ENCODE measurements at regions not wholly inside any gene's neighbourhood (a gene's known extent, or its start where the extent isn't known, plus 50 kb on each side); places are given as distances from the start of the nearest gene placed in this dataset.
"Not testable (repeated sequence)": the region's sequence is repeated elsewhere in the genome, so short reads cannot be mapped to it uniquely, and the experiment has no call there.

DNA sequence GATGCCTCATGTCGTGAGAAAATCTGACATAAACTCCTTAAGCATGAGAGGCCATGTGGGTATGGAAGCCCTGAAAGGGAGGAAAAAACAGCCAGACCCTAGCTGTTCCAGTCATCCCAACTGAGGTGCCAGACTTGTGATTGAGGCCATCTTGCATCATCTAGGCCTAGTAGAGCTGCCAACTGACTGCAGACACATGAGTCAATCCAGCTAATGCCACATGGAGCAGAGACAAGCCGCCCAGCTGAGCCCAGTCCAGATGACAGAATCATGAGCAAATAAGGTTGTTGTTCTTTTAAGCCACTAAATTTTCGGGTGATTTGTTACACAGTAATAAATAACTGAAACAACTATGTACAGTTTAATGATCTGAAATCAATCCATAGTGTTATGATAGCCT is 680.9 kb downstream of the MAFB start:
- ChIA-PET CTCF (interaction anchor here (1.0 kb wide), 1 partner anchor 257 kb away, joined by 3 read pairs; no protein-coding TSS in a partner anchor), POLR2A (no interaction called here)
- no peak overlapping the region for H3K27ac ChIP-seq (ENCODE audit: extremely low read depth, low read depth, low read length)
- no peaks in the 10 kb centered on the region for H3K36me3 ChIP-seq (ENCODE audit: control insufficient read depth in 2 of 2, insufficient read depth in 1 of 2, low read length in 2 of 2)
- H3K4me1 ChIP-seq (ENCODE audit: control insufficient read depth, insufficient read depth, low read length) = no peaks in the 10 kb centered on the region
- H3K9me3 ChIP-seq (ENCODE audit: control insufficient read depth, insufficient read depth, low read depth, low read length) = no peaks in the 10 kb centered on the region
- H3K4me3 ChIP-seq (ENCODE audit: low read depth, low read length) = no peak overlapping the region
- TF ChIP-seq, protein P1, sequence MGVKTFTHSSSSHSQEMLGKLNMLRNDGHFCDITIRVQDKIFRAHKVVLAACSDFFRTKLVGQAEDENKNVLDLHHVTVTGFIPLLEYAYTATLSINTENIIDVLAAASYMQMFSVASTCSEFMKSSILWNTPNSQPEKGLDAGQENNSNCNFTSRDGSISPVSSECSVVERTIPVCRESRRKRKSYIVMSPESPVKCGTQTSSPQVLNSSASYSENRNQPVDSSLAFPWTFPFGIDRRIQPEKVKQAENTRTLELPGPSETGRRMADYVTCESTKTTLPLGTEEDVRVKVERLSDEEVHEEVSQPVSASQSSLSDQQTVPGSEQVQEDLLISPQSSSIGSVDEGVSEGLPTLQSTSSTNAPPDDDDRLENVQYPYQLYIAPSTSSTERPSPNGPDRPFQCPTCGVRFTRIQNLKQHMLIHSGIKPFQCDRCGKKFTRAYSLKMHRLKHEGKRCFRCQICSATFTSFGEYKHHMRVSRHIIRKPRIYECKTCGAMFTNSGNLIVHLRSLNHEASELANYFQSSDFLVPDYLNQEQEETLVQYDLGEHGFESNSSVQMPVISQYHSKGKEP (tag by site-specific recombination; IDR thresholded peaks at IDR 0.05) = no peak
- peak; percentile 47 for TF ChIP-seq SETDB1 (IDR thresholded peaks at IDR 0.05; ENCODE audit: insufficient read length, low read length)

DNA sequence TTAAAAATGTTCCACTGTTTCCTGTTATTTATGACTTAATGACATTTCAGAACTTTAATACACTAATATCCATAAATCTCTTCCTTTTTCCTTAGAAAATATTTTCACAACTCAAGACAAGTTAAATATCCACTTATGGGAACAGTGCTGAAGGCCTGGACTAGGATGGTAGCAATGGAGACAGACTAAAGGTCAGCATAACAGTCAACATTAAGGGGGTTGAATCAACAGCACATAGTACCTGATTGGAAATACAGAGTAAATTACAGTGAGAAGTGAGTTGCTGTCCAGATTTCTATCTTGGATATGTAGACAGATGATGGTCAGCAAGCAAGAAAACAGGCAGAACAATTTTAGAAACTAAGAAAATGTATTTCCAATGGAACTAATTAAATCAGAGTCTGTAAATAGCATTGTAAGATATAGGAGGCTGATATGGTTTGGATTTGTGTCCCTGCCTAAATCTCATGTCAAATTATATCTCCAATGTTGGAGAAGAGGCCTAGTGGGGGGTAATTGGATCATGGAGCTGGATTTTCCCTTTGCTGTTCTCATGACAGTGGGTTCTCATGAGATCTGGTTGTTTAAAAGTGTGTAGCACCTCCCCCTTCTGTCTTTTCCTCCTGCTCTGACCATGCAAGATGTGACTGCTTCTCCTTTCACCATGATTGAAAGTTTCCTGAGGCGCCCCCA is 682.7 kb downstream of the MAFB start:
- Histone ChIP-seq H3K36me3 (ENCODE audit: control insufficient read depth in 2 of 2, insufficient read depth in 1 of 2, low read length in 2 of 2) (no peaks in the 10 kb centered on the region), H3K9me3 (ENCODE audit: control insufficient read depth, insufficient read depth, low read depth, low read length) (no peaks in the 10 kb centered on the region), H3K27ac (ENCODE audit: extremely low read depth, low read depth, low read length) (no peak overlapping the region), H3K4me1 (ENCODE audit: control insufficient read depth, insufficient read depth, low read length) (no peaks in the 10 kb centered on the region), H3K4me3 (ENCODE audit: low read depth, low read length) (no peak overlapping the region)
- TF ChIP-seq ZNF341 (tag by site-specific recombination; IDR thresholded peaks at IDR 0.05; ENCODE audit: low read depth) (0 out of 2 replicates have a peak, but pooled peaks have one; percentile 26), ZNF677 (tag by site-specific recombination; IDR thresholded peaks at IDR 0.05) (no peak)
- TF ChIP-seq, protein P2, sequence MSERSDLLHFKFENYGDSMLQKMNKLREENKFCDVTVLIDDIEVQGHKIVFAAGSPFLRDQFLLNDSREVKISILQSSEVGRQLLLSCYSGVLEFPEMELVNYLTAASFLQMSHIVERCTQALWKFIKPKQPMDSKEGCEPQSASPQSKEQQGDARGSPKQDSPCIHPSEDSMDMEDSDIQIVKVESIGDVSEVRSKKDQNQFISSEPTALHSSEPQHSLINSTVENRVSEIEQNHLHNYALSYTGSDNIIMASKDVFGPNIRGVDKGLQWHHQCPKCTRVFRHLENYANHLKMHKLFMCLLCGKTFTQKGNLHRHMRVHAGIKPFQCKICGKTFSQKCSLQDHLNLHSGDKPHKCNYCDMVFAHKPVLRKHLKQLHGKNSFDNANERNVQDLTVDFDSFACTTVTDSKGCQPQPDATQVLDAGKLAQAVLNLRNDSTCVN (tag by site-specific recombination; optimal IDR thresholded peaks at IDR 0.05) = no peak
- ChIA-PET CTCF (no interaction called here), POLR2A (no interaction called here)

DNA sequence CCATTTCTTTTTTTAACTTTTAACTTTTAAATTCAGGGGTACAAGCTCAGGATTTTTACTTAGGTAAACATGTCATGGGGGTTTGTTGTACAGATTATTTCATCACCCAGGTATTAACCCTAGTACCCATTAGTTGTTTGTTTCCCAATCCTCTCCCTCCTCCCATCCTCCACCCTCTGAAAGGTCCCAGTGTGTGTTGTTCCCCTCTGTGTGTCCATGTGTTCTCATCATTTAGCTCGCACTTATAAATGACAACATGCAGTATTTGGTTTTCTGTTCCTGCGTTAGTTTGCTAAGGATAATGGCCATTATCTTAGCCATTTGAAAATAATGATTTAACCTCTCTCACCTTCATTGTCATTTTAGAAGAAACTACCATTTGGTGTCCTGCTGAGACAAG is 684.9 kb downstream of the MAFB start:
- H3K4me3 ChIP-seq (ENCODE audit: low read depth, low read length); H3K9me3 ChIP-seq (ENCODE audit: control insufficient read depth, insufficient read depth, low read depth, low read length); H3K27ac ChIP-seq (ENCODE audit: extremely low read depth, low read depth, low read length); H3K36me3 ChIP-seq (ENCODE audit: control insufficient read depth in 2 of 2, insufficient read depth in 1 of 2, low read length in 2 of 2); H3K4me1 ChIP-seq (ENCODE audit: control insufficient read depth, insufficient read depth, low read length); CTCF ChIA-PET; POLR2A ChIA-PET: not testable (repeated sequence)

DNA sequence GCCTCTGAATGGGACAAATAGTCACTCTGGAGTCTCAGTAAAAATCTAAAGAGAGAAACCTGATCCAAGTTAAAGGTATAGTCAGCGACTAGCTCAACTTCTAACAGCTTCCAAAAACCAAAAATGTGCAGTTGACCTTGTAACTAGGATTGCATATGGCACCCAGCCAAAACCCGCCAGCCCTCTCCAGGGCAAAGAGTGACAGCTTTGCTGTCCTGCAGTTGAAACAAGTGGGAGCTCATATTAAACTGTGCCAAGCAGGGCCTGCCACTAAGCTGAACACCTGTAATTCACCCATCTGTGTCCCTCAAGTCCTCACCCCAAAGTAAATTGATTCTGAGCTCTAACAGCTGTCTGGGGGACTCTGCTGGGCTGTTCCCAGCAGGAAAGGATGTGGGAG is 695.3 kb downstream of the MAFB start:
- no peak overlapping the region for H3K27ac ChIP-seq (ENCODE audit: extremely low read depth, low read depth, low read length)
- H3K4me1 ChIP-seq (ENCODE audit: control insufficient read depth, insufficient read depth, low read length) = no peaks in the 10 kb centered on the region
- POLR2A ChIA-PET = no interaction called here
- H3K36me3 ChIP-seq (ENCODE audit: control insufficient read depth in 2 of 2, insufficient read depth in 1 of 2, low read length in 2 of 2) = no peaks in the 10 kb centered on the region
- no peak overlapping the region for H3K4me3 ChIP-seq (ENCODE audit: low read depth, low read length)
- no peaks in the 10 kb centered on the region for H3K9me3 ChIP-seq (ENCODE audit: control insufficient read depth, insufficient read depth, low read depth, low read length)
- CTCF ChIA-PET = no interaction called here
- TF ChIP-seq ZNF549 (tag by site-specific recombination; IDR thresholded peaks at IDR 0.05) = peak; percentile 31; the same call in 1 of the 2 replicates
- no peak for TF ChIP-seq GLI2 (tag by site-specific recombination; IDR thresholded peaks at IDR 0.05; ENCODE audit: borderline replicate concordance, low read depth)

DNA sequence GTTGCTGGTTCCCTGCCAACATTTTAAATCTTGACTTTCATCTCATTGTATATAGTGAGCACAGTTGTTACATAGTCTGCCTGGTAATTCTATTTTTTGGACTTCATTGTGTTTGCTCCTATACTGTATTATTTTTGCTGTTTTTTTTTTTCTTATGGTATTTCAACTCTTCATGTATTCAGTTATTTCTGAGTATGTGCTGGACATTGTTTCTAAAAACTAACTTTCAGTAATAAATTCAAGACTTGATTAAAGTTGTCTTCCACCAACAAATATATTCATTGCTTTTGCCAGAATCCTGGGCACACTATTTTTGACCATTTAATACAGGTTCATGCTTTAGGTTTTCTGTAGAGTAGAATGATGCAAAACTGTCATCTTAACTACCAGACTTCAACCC is 698.3 kb downstream of the MAFB start:
- H3K27ac ChIP-seq (ENCODE audit: extremely low read depth, low read depth, low read length) = no peak overlapping the region
- CTCF ChIA-PET = no interaction called here
- POLR2A ChIA-PET = no interaction called here
- TF ChIP-seq, protein P3, sequence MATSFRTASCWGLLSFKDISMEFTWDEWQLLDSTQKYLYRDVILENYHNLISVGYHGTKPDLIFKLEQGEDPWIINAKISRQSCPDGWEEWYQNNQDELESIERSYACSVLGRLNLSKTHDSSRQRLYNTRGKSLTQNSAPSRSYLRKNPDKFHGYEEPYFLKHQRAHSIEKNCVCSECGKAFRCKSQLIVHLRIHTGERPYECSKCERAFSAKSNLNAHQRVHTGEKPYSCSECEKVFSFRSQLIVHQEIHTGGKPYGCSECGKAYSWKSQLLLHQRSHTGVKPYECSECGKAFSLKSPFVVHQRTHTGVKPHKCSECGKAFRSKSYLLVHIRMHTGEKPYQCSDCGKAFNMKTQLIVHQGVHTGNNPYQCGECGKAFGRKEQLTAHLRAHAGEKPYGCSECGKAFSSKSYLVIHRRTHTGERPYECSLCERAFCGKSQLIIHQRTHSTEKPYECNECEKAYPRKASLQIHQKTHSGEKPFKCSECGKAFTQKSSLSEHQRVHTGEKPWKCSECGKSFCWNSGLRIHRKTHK (tag by site-specific recombination; IDR thresholded peaks at IDR 0.05) = peak; percentile 94
- TF ChIP-seq ZNF747 (tag by site-specific recombination; IDR thresholded peaks at IDR 0.05) (no peak), SETDB1 (IDR thresholded peaks at IDR 0.05; ENCODE audit: insufficient read length, low read length) (peak; percentile 76)
- no peaks in the 10 kb centered on the region for H3K9me3 ChIP-seq (ENCODE audit: control insufficient read depth, insufficient read depth, low read depth, low read length)
- H3K36me3 ChIP-seq (ENCODE audit: control insufficient read depth in 2 of 2, insufficient read depth in 1 of 2, low read length in 2 of 2) = no peaks in the 10 kb centered on the region
- H3K4me3 ChIP-seq (ENCODE audit: low read depth, low read length) = no peak overlapping the region
- 0 out of 2 replicates have a peak, but pooled peaks cover 2% of the 10 kb centered on the region for H3K4me1 ChIP-seq (ENCODE audit: control insufficient read depth, insufficient read depth, low read length)

Measured in HEK293 (cell line).